Activated naive CD4-positive, alpha-beta T cell treated with anti-CD3 and anti-CD28 coated beads, Interleukin-2, amount 50 U/mL, for 16 hours (primary cell): ENCODE measurements at regions not wholly inside any gene's neighbourhood (a gene's known extent, or its start where the extent isn't known, plus 50 kb on each side); places are given as distances from the start of the nearest gene placed in this dataset.

Source experiments
- DNase-seq: peaks from one replicate; pipeline ENCODE4 v3.0.0-alpha.2; 2020

- DNase-seq, result no peak
These were observed 176.2 kb downstream of the TFAP2C start for GRCh38 chr20:56805313-56805712.

GRCh38 chr20:56805966-56806365, 176.9 kb downstream of the TFAP2C start:
- DNase-seq, result no peak

GRCh38 chr20:56806952-56807517, 177.9 kb downstream of the TFAP2C start:
- no peak for DNase-seq

GRCh38 chr20:56808117-56808725, 179.1 kb downstream of the TFAP2C start:
- no peak for DNase-seq

- DNase-seq, result no peak
These were observed 179.6 kb downstream of the TFAP2C start for GRCh38 chr20:56808732-56809131.

GRCh38 chr20:56809668-56810067, 180.6 kb downstream of the TFAP2C start:
- no peak for DNase-seq

GRCh38 chr20:56810141-56810540, 181.0 kb downstream of the TFAP2C start:
- no peak for DNase-seq

- no peak for DNase-seq
These were observed 186.7 kb downstream of the TFAP2C start for GRCh38 chr20:56815796-56816195.

GRCh38 chr20:56816349-56816748, 187.2 kb downstream of the TFAP2C start:
- no peak for DNase-seq

GRCh38 chr20:56817780-56818675, 188.9 kb downstream of the TFAP2C start:
- no peak for DNase-seq

GRCh38 chr20:56820984-56821383, 191.9 kb downstream of the TFAP2C start:
- no peak for DNase-seq

GRCh38 chr20:56826306-56826704, 197.2 kb downstream of the TFAP2C start:
- DNase-seq, result no peak

- no peak for DNase-seq
These were observed 197.9 kb downstream of the TFAP2C start for GRCh38 chr20:56826705-56827665.

GRCh38 chr20:56827763-56828162, 198.7 kb downstream of the TFAP2C start:
- DNase-seq, result no peak

- no peak for DNase-seq
These were observed 199.3 kb downstream of the TFAP2C start for GRCh38 chr20:56828402-56828801.

GRCh38 chr20:56829788-56830385, 200.8 kb downstream of the TFAP2C start:
- no peak for DNase-seq

GRCh38 chr20:56831795-56832194, 202.7 kb downstream of the TFAP2C start:
- no peak for DNase-seq

- no peak for DNase-seq
These were observed 204.3 kb downstream of the TFAP2C start for GRCh38 chr20:56833427-56833826.

- no peak for DNase-seq
These were observed 206.9 kb downstream of the TFAP2C start for GRCh38 chr20:56835829-56836550.

- no peak for DNase-seq
These were observed 210.1 kb downstream of the TFAP2C start for GRCh38 chr20:56839222-56839621.

- no peak for DNase-seq
These were observed 210.7 kb downstream of the TFAP2C start for GRCh38 chr20:56839786-56840185.
